ENCODE measurements at regions not wholly inside any gene's neighbourhood (a gene's known extent, or its start where the extent isn't known, plus 50 kb on each side); places are given as distances from the start of the nearest gene placed in this dataset.

GRCh38 chr14:96631030-96631429 is 128.8 kb downstream of the PAPOLA start:
- Histone ChIP-seq H3K4me3 (ENCODE audit: low read depth, low read length, poor library complexity, severe bottlenecking) (no peak overlapping the region), H3F3A (ENCODE audit: insufficient read depth, low read length) (no peaks in the 10 kb centered on the region), H3K4me2 (ENCODE audit: low read length) (no peak overlapping the region), H3K27me3 (ENCODE audit: insufficient read depth, low read length) (0 out of 2 replicates have a peak, but pooled peaks cover 2% of the 10 kb centered on the region), H3K27ac (ENCODE audit: low read depth, low read length, poor library complexity, severe bottlenecking) (no peak overlapping the region), H3K4me1 (ENCODE audit: insufficient read depth, low read length, severe bottlenecking) (no peaks in the 10 kb centered on the region), H4K20me1 (ENCODE audit: insufficient read depth, low read length) (no peaks in the 10 kb centered on the region), H3K9me2 (ENCODE audit: low read depth, low read length) (no peaks in the 10 kb centered on the region), H3K9me3 (ENCODE audit: low read length) (no peaks in the 10 kb centered on the region), H3K79me2 (ENCODE audit: insufficient read depth, low read length) (no peaks in the 10 kb centered on the region), H2AFZ (ENCODE audit: low read length) (no peak overlapping the region), H3K9ac (ENCODE audit: low read length) (no peak overlapping the region), H3K36me3 (ENCODE audit: insufficient read depth, low read length) (no peaks in the 10 kb centered on the region)
- no peak for TF ChIP-seq EZH2 (IDR thresholded peaks at IDR 0.05; ENCODE audit: borderline replicate concordance, low read length)
- TF ChIP-seq, protein P1, sequence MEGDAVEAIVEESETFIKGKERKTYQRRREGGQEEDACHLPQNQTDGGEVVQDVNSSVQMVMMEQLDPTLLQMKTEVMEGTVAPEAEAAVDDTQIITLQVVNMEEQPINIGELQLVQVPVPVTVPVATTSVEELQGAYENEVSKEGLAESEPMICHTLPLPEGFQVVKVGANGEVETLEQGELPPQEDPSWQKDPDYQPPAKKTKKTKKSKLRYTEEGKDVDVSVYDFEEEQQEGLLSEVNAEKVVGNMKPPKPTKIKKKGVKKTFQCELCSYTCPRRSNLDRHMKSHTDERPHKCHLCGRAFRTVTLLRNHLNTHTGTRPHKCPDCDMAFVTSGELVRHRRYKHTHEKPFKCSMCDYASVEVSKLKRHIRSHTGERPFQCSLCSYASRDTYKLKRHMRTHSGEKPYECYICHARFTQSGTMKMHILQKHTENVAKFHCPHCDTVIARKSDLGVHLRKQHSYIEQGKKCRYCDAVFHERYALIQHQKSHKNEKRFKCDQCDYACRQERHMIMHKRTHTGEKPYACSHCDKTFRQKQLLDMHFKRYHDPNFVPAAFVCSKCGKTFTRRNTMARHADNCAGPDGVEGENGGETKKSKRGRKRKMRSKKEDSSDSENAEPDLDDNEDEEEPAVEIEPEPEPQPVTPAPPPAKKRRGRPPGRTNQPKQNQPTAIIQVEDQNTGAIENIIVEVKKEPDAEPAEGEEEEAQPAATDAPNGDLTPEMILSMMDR (IDR thresholded peaks at IDR 0.05; ENCODE audit: low read length) = no peak

GRCh38 chr14:96631621-96632362 is 129.6 kb downstream of the PAPOLA start:
- Histone ChIP-seq H3K4me3 (ENCODE audit: low read depth, low read length, poor library complexity, severe bottlenecking) (no peak overlapping the region), H3K9me2 (ENCODE audit: low read depth, low read length) (no peaks in the 10 kb centered on the region), H3K9me3 (ENCODE audit: low read length) (no peaks in the 10 kb centered on the region), H4K20me1 (ENCODE audit: insufficient read depth, low read length) (no peaks in the 10 kb centered on the region), H3K4me1 (ENCODE audit: insufficient read depth, low read length, severe bottlenecking) (no peaks in the 10 kb centered on the region), H3K36me3 (ENCODE audit: insufficient read depth, low read length) (no peaks in the 10 kb centered on the region), H2AFZ (ENCODE audit: low read length) (no peak overlapping the region), H3K27me3 (ENCODE audit: insufficient read depth, low read length) (0 out of 2 replicates have a peak, but pooled peaks cover 3% of the 10 kb centered on the region), H3K79me2 (ENCODE audit: insufficient read depth, low read length) (no peaks in the 10 kb centered on the region), H3K27ac (ENCODE audit: low read depth, low read length, poor library complexity, severe bottlenecking) (no peak overlapping the region), H3K4me2 (ENCODE audit: low read length) (no peak overlapping the region), H3F3A (ENCODE audit: insufficient read depth, low read length) (no peaks in the 10 kb centered on the region), H3K9ac (ENCODE audit: low read length) (no peak overlapping the region)
- TF ChIP-seq, protein P1 (IDR thresholded peaks at IDR 0.05; ENCODE audit: low read length) = no peak
- TF ChIP-seq EZH2 (IDR thresholded peaks at IDR 0.05; ENCODE audit: borderline replicate concordance, low read length) = no peak

- Histone ChIP-seq H3K4me2 (ENCODE audit: low read length) (no peak overlapping the region), H3K27me3 (ENCODE audit: insufficient read depth, low read length) (0 out of 2 replicates have a peak, but pooled peaks cover 3% of the 10 kb centered on the region), H3K79me2 (ENCODE audit: insufficient read depth, low read length) (no peaks in the 10 kb centered on the region), H4K20me1 (ENCODE audit: insufficient read depth, low read length) (no peaks in the 10 kb centered on the region), H3K4me1 (ENCODE audit: insufficient read depth, low read length, severe bottlenecking) (no peaks in the 10 kb centered on the region), H3K9ac (ENCODE audit: low read length) (no peak overlapping the region), H3K27ac (ENCODE audit: low read depth, low read length, poor library complexity, severe bottlenecking) (no peak overlapping the region), H2AFZ (ENCODE audit: low read length) (no peak overlapping the region), H3K9me2 (ENCODE audit: low read depth, low read length) (no peaks in the 10 kb centered on the region), H3F3A (ENCODE audit: insufficient read depth, low read length) (no peaks in the 10 kb centered on the region), H3K9me3 (ENCODE audit: low read length) (no peaks in the 10 kb centered on the region), H3K4me3 (ENCODE audit: low read depth, low read length, poor library complexity, severe bottlenecking) (no peak overlapping the region), H3K36me3 (ENCODE audit: insufficient read depth, low read length) (no peaks in the 10 kb centered on the region)
- TF ChIP-seq, protein P1 (IDR thresholded peaks at IDR 0.05; ENCODE audit: low read length) = no peak
- no peak for TF ChIP-seq EZH2 (IDR thresholded peaks at IDR 0.05; ENCODE audit: borderline replicate concordance, low read length)
Measured at GRCh38 chr14:96632363-96632758, 130.2 kb downstream of the PAPOLA start.
